OCI-LY1 (cell line): ENCODE measurements at regions not wholly inside any gene's neighbourhood (a gene's known extent, or its start where the extent isn't known, plus 50 kb on each side); places are given as distances from the start of the nearest gene placed in this dataset.

Source experiments
- CTCF ChIP-seq: fragments of 200-600 bp; sonication (generic), shearing (Covaris generic); IDR thresholded peaks from 2 replicates; pipeline ENCODE4 v1.5.1; 2017; ENCODE audit warnings: mild to moderate bottlenecking, antibody characterized with exemption, low read length, moderate library complexity, mixed read lengths
- EZH2 ChIP-seq: fragments of 200-600 bp; sonication (generic), shearing (Covaris generic); IDR thresholded peaks from 2 replicates; pipeline ENCODE4 v1.8.0; 2017; ENCODE audit warnings: borderline replicate concordance, mixed run types, mild to moderate bottlenecking, antibody characterized with exemption, low read length, moderate library complexity, mixed read lengths

- no peak for TF ChIP-seq CTCF
- no peak for TF ChIP-seq EZH2
Measured at GRCh38 chr17:77381185-77381700, 240.5 kb downstream of the SEC14L1 start.
